ENCODE measurements at regions not wholly inside any gene's neighbourhood (a gene's known extent, or its start where the extent isn't known, plus 50 kb on each side); places are given as distances from the start of the nearest gene placed in this dataset.
"Not testable (repeated sequence)": the region's sequence is repeated elsewhere in the genome, so short reads cannot be mapped to it uniquely, and the experiment has no call there.

DNA sequence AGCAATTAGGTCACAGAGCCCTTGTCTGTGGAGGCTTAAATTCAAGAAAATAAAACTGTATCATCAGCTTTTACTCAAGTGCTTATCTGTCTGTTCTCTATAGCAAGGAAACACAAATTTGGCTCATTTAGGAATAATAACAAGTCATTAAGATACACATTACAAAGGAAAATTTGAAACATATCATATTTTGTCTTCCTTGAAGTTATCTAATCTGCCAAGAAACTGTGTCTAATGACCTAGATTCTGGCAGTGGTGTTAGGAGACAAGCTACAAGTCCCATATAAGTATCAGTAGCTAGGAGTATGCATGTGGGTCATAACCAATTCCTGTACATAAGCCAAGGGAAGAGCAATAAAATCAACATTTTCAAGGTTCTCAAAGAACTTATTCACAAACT lies 108.2 kb upstream of the SETMAR start:
- ChIA-PET POLR2A (no interaction called here), CTCF (no interaction called here)
- no peaks in the 10 kb centered on the region for H3K27me3 ChIP-seq (ENCODE audit: control insufficient read depth, insufficient read depth, low read length)
- TF ChIP-seq, protein P1, sequence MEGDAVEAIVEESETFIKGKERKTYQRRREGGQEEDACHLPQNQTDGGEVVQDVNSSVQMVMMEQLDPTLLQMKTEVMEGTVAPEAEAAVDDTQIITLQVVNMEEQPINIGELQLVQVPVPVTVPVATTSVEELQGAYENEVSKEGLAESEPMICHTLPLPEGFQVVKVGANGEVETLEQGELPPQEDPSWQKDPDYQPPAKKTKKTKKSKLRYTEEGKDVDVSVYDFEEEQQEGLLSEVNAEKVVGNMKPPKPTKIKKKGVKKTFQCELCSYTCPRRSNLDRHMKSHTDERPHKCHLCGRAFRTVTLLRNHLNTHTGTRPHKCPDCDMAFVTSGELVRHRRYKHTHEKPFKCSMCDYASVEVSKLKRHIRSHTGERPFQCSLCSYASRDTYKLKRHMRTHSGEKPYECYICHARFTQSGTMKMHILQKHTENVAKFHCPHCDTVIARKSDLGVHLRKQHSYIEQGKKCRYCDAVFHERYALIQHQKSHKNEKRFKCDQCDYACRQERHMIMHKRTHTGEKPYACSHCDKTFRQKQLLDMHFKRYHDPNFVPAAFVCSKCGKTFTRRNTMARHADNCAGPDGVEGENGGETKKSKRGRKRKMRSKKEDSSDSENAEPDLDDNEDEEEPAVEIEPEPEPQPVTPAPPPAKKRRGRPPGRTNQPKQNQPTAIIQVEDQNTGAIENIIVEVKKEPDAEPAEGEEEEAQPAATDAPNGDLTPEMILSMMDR (IDR thresholded peaks at IDR 0.05; ENCODE audit: low read depth, low read length): no peak
- no peaks in the 10 kb centered on the region; the same call in 1 of the 2 replicates for H3K9me3 ChIP-seq (ENCODE audit: control insufficient read depth, insufficient read depth, low read length)
- H3K27ac ChIP-seq (ENCODE audit: low read depth, low read length): no peak overlapping the region
- no peak overlapping the region for H3K4me3 ChIP-seq (ENCODE audit: low read depth, low read length)
- DNase-seq (ENCODE audit: low read depth, low spot score): no peak

DNA sequence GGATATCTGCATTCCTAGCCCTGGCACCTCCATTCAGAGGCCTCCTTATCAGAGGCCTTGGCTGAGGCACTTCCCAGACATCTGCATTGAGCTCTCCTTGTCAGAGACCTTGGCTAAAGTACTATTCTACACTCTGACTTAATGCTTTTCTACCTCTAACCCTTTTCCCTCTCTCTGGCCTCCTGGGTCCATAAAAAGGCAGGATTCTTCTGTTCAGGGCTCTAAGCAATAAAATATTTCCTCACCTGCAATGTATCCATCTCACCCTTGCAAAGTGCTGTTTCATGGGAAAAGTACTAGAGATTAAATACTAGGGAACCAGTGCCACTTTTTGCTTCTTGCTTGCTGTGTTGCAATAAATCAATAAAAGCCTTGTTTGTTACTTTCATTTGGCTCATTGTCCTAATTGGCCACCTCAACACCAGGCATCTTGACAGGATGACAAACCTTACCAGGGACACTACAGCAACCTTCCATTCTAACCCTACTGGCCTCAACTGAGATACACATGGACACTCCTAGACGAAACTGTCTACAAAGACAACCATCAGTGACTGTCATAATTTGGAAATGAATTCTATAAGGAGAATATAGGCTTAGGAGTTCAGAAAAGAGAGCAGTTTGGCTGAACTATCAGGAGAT lies 106.5 kb upstream of the SETMAR start:
- CTCF ChIA-PET: no interaction called here
- POLR2A ChIA-PET: no interaction called here
- TF ChIP-seq, protein P1 (IDR thresholded peaks at IDR 0.05; ENCODE audit: low read depth, low read length): no peak
- no peak for DNase-seq (ENCODE audit: low read depth, low spot score)
- Histone ChIP-seq H3K27me3 (ENCODE audit: control insufficient read depth, insufficient read depth, low read length) (no peaks in the 10 kb centered on the region), H3K27ac (ENCODE audit: low read depth, low read length) (no peak overlapping the region), H3K4me3 (ENCODE audit: low read depth, low read length) (no peak overlapping the region), H3K9me3 (ENCODE audit: control insufficient read depth, insufficient read depth, low read length) (peaks cover 3% of the 10 kb centered on the region; the same call in 1 of the 2 replicates)

DNA sequence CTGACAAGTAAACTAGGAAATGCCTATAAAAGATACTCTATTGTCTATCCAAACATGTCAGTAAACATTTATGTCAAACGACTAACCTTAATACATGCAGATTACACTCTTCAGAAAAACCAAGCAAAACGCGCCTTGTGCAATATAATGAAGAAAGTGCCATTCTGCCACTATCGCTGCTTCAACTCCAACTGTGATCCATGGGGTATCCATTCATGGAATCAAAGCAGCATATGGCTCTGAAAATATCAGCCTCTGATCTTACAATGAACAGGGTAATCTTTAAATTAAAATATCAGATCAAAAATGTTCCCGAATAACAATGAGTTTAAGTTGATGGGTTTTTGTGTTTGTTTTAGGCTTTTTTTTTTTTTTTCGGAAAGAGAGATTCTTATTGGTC lies 105.5 kb upstream of the SETMAR start:
- Histone ChIP-seq H3K9me3 (ENCODE audit: control insufficient read depth, insufficient read depth, low read length) (peaks cover 3% of the 10 kb centered on the region; the same call in 1 of the 2 replicates), H3K27ac (ENCODE audit: low read depth, low read length) (no peak overlapping the region), H3K27me3 (ENCODE audit: control insufficient read depth, insufficient read depth, low read length) (no peaks in the 10 kb centered on the region), H3K4me3 (ENCODE audit: low read depth, low read length) (no peak overlapping the region)
- ChIA-PET POLR2A (no interaction called here), CTCF (no interaction called here)
- TF ChIP-seq, protein P1 (IDR thresholded peaks at IDR 0.05; ENCODE audit: low read depth, low read length): no peak
- no peak for DNase-seq (ENCODE audit: low read depth, low spot score)

DNA sequence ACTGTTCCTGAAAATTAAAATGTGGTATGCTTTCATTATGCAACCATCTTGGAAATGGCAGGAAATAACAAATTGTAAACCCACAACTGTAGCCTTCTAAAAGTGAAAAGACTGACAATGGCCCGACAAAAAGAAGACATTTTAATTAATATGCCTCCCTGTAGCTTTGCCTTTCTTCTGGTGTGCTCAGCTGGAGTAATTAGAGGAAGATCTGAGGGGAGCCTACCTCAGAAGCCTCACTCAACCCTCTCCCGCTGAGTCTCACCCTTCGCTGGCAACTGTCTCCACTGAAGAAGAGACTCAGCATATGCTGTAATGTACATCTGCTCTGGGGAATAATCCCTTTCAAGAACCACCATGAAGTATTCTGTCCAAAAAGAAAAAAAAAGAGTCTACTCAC lies 104.7 kb upstream of the SETMAR start:
- Histone ChIP-seq H3K4me3 (ENCODE audit: low read depth, low read length) (no peak overlapping the region), H3K27ac (ENCODE audit: low read depth, low read length) (no peak overlapping the region), H3K9me3 (ENCODE audit: control insufficient read depth, insufficient read depth, low read length) (peaks cover 3% of the 10 kb centered on the region; the same call in 1 of the 2 replicates), H3K27me3 (ENCODE audit: control insufficient read depth, insufficient read depth, low read length) (no peaks in the 10 kb centered on the region)
- ChIA-PET POLR2A (no interaction called here), CTCF (no interaction called here)
- TF ChIP-seq, protein P1 (IDR thresholded peaks at IDR 0.05; ENCODE audit: low read depth, low read length): no peak
- no peak for DNase-seq (ENCODE audit: low read depth, low spot score)

DNA sequence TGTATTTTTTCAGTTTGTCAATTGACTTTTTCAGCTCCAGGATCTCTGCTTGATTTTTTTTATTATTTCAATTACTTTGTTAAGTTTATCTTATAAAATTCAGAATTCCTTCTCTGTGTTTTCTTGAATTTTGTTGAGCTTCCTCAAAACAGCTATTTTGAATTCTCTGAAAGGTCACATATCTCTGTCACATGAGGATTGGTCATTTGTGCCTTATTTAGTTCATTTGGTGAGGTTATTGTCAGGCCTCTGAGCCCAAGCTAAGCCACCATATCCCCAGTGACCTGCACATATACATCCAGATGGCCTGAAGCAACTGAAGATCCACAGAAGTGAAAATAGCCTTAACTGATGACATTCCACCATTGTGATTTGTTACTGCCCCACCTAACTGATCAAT lies 98.4 kb upstream of the SETMAR start:
- CTCF ChIA-PET; H3K4me3 ChIP-seq (ENCODE audit: low read depth, low read length); POLR2A ChIA-PET: not testable (repeated sequence)

More for the DNA sequence above, 98.4 kb upstream of the SETMAR start:
- DNase-seq (ENCODE audit: low read depth, low spot score); H3K27me3 ChIP-seq (ENCODE audit: control insufficient read depth, insufficient read depth, low read length); H3K27ac ChIP-seq (ENCODE audit: low read depth, low read length): not testable (repeated sequence)
- peaks cover 11% of the 10 kb centered on the region; the same call in 1 of the 2 replicates for H3K9me3 ChIP-seq (ENCODE audit: control insufficient read depth, insufficient read depth, low read length)

All from AG04450 (cell line).